ENCODE measurements at regions not wholly inside any gene's neighbourhood (a gene's known extent, or its start where the extent isn't known, plus 50 kb on each side); places are given as distances from the start of the nearest gene placed in this dataset.

DNA sequence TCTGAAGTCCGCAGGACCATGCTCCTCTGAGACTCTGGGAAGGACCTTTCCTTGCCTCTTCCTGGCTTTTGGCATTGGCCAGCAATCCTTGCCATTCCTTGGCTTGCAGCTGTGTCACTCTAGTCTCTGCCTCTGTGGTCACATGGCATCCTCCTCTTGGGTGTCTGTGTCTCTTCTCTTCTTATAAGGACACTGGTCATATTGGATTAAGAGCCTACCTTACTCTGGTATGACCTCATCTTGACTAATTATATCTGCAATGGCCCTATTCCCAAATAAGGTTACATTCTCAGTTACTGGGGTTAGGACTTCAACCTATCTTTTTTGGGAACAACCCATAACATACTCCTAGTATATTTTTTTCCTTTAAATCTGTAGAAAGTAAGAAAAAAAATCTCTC lies 49.9 kb upstream of the GTSF1L start:
- TF ChIP-seq, protein P1, sequence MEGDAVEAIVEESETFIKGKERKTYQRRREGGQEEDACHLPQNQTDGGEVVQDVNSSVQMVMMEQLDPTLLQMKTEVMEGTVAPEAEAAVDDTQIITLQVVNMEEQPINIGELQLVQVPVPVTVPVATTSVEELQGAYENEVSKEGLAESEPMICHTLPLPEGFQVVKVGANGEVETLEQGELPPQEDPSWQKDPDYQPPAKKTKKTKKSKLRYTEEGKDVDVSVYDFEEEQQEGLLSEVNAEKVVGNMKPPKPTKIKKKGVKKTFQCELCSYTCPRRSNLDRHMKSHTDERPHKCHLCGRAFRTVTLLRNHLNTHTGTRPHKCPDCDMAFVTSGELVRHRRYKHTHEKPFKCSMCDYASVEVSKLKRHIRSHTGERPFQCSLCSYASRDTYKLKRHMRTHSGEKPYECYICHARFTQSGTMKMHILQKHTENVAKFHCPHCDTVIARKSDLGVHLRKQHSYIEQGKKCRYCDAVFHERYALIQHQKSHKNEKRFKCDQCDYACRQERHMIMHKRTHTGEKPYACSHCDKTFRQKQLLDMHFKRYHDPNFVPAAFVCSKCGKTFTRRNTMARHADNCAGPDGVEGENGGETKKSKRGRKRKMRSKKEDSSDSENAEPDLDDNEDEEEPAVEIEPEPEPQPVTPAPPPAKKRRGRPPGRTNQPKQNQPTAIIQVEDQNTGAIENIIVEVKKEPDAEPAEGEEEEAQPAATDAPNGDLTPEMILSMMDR (IDR thresholded peaks at IDR 0.05), result no peak
- TF ChIP-seq EZH2phosphoT487 (IDR thresholded peaks at IDR 0.05), result no peak

All from neural progenitor cell (in vitro differentiated cells).